K562 (cell line): ENCODE measurements at regions not wholly inside any gene's neighbourhood (a gene's known extent, or its start where the extent isn't known, plus 50 kb on each side); places are given as distances from the start of the nearest gene placed in this dataset.

Experiments
- TAF7 ChIP-seq: fragments of 450-650 bp; IDR thresholded peaks from 2 replicates; pipeline ENCODE4 v1.6.1; 2016; ENCODE audit warnings: missing genetic modification characterization, missing compliant biosample characterization
- TF ChIP-seq, protein P1 (sequence below), 2 experiments: fragments of 450-650 bp; formaldehyde crosslinking in 1 of 2; IDR thresholded peaks; 2 replicates each; pipeline versions ENCODE4 v1.4.0 to v1.6.1; 2014 to 2020; ENCODE audit warnings: mild to moderate bottlenecking in 2 of 2, borderline replicate concordance in 1 of 2, low read depth in 1 of 2

DNA sequence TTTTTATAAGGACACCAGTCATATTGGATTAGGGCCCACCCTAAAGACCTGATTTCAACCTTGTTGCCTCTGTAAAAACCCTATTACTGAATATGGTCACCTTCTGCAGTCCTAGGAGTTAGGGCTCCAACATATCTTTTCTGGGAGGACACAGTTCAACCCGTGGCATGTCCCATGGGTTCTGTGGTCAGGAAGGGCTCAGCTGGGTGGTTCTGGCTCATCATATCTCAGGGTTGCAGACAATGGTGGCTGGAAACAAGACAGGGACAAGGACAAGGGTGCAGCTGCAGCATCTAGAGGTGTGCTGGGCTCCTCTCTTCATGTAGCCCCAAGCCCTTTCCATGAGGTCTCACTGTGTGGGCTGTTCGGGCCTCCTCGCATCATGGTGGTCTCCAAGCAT is 63.1 kb upstream of the FOXF1 start (continued):
- TF ChIP-seq, protein P1, sequence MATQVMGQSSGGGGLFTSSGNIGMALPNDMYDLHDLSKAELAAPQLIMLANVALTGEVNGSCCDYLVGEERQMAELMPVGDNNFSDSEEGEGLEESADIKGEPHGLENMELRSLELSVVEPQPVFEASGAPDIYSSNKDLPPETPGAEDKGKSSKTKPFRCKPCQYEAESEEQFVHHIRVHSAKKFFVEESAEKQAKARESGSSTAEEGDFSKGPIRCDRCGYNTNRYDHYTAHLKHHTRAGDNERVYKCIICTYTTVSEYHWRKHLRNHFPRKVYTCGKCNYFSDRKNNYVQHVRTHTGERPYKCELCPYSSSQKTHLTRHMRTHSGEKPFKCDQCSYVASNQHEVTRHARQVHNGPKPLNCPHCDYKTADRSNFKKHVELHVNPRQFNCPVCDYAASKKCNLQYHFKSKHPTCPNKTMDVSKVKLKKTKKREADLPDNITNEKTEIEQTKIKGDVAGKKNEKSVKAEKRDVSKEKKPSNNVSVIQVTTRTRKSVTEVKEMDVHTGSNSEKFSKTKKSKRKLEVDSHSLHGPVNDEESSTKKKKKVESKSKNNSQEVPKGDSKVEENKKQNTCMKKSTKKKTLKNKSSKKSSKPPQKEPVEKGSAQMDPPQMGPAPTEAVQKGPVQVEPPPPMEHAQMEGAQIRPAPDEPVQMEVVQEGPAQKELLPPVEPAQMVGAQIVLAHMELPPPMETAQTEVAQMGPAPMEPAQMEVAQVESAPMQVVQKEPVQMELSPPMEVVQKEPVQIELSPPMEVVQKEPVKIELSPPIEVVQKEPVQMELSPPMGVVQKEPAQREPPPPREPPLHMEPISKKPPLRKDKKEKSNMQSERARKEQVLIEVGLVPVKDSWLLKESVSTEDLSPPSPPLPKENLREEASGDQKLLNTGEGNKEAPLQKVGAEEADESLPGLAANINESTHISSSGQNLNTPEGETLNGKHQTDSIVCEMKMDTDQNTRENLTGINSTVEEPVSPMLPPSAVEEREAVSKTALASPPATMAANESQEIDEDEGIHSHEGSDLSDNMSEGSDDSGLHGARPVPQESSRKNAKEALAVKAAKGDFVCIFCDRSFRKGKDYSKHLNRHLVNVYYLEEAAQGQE (IDR thresholded peaks at IDR 0.05; ENCODE audit: borderline replicate concordance), result no peak
- TF ChIP-seq, protein P1 (CRISPR knock-in tag; IDR thresholded peaks at IDR 0.05; ENCODE audit: low read depth), result no peak
- TF ChIP-seq TAF7 (tag), result no peak
